NCI-H69 (cell line): ENCODE measurements at regions not wholly inside any gene's neighbourhood (a gene's known extent, or its start where the extent isn't known, plus 50 kb on each side); places are given as distances from the start of the nearest gene placed in this dataset.

Experiments used
- DNase-seq: peaks from one replicate; lab custom pipeline; 2025; lab: John Stamatoyannopoulos, UW

DNA sequence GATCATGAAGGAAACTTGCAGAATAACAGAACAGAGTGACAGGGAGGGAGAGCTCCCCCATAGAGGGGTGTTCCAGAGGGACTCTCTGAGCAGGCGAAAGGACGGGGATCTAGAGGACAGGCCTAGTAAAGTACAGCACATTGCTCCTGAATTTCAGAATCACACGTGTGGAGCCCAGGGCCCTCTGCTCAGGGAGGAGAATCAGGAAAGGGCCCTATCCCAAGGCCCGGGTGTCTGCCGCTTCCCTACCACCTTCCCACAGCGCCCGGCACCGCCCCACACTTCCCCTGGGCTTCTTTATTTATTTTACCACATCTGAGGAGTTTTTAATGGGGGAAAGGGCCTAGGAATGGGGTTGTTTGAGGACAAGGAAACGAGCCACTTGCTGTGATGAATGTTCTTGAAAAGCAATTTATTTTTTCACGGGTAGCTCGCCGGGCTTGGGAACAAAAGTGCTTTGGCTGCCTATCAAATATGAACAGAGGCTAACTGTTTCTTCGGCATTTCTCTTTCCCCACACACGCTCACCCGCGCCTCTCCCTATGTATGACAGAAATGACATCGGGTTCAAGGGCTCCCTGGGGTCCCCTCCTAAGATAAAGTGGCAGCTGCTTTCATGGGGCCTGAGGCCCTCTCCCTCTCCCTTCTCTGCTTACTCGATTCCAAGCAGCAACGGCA is 79.3 kb upstream of the GLI2 start:
- DNase-seq: no peak

DNA sequence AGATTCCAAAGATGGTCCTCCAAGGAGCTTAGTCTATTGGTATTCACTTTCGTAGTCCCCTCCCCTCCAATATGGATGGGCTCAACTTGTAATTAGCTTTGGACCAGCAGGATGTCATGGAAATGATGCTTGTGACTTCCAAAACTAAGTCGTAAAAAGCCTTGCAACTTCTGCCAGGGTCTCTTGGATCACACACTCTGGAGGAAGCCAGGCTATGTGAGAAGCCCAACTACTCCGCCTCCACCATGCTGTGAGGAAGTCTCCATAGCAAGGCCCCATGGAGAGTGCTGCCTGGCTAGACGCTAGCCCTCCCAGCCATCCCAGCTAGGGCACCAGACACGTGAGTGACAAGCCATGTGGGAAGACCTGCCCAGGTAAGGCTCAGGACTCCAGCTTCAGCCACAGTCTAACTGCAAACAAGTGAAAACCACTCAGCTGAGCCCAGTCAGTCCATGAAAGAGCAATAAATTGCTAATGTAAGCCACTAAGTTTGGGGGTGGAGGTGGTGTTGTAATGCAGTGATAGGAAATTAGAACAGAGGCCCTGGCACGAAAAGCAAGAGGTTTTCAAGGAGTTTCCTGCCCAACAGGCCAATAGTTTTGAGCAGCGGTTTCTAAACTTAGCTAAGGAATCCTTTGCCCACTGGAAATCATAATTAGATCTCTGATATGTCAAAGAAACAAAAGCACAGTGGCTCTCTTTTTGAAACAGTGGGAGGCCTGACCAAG is 77.5 kb upstream of the GLI2 start:
- no peak for DNase-seq

DNA sequence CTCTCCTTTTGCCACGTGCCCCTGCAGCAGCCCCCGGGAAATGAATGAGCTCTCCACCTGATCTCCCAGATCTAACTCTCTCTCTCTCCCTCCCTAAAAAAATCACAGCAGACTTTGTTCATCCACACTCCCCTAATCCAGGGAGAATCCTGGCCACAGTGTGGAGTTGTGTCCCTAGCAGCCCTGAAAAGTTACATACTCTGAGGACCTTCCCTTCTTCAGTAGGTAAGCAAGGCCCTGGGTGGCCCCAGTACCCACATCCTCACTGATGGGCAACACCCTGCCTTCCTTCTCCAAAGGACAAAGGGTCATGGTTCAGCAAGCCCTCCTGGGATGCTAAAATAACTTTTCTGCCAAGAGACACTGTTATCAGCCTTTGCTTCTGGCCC is 76.9 kb upstream of the GLI2 start:
- DNase-seq: no peak

DNA sequence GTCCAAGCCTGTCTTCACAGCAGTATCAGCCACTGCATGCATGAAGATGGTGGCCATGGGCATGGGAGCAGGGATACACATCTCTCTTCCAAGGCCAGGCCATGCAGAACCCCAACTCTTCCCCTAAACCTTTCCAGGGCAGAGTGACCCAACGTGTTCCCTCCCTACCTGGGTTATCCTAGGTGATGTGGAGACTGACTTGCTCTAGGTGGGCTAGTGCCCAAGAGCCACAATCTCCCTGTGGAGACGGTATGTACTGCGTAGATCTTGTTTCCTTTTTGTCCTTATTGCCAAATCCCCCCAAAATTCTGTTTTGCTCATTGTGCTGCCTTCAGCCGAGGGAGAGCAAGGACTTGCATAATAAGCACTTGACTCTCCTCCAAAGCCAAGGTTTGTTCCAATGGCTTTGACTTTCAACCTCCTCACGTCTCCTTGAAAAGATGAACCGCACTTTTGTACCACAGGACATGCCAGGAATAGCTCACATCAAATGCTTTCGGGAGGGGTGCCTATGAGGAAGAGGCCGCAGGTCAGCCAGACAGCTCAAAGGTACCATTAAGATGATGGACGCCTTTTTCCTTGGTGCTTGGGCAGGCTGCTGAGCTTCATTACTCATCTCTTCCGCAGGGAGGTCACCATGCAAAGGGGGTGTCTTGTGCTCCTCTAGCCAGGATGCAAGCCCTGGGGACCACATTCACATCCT is 76.2 kb upstream of the GLI2 start:
- DNase-seq: no peak

DNA sequence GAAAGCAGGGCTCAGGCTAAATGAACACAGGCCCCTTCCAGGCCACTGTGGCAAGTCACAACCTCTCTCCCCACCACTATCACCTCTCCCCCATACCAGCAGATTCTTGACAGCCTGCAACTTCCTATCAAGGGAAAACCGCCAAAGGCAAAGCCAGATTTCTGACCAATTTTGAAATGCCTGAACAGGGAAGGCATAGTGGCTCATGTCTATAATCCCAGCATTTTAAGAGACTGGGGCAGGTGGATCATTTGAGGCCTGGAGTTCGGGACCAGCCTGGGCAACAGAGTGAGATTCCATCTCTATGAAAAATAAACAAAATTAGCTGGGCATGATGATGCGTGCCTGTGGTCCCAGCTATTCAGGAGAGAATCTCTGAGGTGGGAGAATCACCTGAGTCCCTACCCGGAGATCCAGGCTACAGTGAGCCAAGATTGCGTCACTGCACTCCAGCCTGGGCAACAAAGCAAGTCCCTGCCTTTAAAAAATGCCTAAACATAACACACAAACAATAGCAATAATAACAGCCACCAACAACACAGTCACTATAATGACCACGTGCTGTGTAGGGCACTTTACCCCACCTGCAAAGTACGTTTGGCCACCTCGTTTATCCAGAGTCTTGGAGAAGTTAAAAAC is 75.5 kb upstream of the GLI2 start:
- no peak for DNase-seq

DNA sequence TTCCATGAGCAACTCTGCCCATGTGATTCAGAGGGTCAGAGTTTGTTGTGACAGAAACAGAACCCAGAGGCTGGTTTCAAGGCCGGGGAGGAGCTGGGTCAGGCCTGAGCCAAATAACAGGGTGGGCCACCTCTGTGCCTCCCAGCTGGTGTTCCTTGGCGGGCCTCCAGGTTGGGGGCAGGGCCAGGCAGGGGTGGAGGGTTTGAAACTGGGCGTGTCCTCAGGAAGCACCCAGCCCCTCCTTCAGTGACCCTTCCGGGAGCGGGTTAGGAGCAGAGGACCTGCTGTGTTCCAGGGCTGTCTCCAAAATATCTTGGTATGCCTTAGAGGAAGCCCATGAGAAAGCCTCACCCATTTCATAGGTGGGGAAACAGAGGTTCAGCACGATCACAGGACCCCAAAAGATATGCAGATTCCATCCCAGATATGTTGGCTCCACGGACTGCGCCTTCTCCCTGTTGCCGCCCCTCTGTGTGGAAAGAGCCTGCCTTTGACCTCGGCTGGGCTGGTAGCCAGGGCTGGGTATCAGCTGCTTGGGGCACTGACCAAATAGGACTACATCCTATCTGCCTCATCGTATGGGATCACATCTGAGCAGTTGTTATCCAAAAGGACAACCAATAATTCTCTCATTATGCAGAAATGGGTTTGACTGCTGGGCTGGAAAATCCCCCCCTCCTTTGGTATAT is 74.8 kb upstream of the GLI2 start:
- peak; percentile 55 for DNase-seq

DNA sequence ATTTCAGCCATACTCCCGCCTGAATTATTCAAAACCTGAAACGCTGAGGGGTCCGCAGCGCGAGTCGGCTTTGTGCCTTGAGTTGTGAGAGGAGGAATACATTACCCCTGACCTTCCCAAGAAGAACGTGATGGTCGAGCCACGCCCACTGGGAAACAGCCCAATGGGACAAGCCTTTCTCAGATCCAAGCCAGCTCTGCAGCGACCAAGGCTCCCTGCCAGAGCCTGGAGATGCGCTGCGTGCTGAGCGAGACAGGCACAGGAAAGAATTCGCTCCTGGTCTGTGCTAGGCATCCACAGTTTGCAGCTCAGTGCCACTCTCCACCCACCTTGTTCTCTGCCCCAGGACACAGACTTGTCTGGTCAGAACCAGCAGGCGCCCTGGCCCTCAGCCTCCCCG is 74.1 kb upstream of the GLI2 start:
- DNase-seq: peak; percentile 88

DNA sequence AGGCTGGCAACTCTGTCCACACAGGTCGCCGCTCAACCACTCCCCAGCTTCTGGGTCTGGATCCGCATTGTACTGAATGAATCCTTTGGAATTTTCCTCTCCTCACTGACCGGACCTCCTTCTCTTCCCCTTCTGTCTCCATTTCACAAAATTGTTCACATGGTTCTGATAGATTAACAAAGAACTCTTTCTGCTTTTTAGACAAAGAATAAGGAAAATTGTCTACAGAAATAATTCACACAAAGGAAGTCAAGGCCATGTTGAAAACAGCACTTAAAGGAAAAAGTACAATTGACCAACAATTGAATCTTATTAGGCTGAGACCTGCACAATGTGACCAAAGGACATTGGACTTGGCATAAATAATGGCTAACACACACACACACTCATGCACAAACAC is 73.6 kb upstream of the GLI2 start:
- no peak for DNase-seq

DNA sequence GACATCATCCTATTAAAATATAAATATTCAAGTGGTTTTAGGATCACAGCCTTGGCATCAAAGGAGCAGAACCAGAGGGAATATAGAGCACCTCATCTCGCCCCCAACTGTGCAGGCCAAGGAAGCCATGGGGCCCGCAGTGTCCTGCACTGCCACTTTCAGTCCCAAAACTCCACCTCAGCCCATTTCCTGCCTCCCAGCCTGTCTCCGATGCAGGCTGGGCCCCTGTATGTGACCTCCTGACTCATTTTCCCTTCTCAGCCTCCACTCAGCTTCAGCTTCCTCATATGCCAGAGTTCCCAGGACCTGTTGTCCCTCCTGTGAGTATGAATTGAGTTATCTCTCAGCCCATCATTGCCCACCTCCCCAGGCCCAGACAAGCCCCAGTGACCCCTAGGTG is 72.9 kb upstream of the GLI2 start:
- DNase-seq: no peak

DNA sequence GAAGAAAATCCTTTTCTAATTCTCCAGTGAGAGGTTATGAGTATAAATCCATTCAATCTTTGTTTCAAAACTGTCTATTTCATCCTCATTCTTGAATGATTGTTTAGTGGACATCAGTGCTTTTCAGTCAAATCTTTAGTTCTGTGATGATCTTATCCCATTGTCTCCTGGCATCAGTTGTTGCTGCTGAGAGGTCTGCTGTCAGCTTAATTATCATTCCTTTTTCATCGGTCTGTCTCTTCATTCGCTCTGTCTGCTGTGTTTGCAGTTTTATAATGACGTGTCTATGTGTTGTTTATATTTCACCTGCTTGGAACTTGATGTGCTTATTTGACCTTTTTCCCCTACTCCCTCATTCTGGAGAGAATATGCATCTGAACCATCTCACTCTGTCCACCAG is 69.2 kb upstream of the GLI2 start:
- DNase-seq: no peak

DNA sequence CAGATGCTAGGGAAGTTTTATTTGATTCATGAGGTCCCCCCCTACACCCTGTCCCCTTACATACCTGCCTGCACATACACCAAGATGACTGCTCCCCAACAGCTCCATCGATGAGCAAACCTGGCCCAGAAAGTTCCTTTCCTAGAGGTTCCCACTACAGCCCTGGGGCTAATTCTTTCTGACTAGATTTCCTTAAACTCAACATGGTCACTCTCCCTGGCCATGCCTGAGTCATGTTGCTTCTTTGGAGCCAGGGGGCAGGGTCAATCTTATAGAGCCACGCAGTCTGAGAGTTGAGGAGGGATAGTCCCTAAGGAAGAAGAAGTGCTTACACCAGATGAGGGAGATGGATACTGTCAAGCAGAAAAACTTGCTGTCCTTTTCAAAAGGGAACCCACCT is 67.7 kb upstream of the GLI2 start:
- no peak for DNase-seq

DNA sequence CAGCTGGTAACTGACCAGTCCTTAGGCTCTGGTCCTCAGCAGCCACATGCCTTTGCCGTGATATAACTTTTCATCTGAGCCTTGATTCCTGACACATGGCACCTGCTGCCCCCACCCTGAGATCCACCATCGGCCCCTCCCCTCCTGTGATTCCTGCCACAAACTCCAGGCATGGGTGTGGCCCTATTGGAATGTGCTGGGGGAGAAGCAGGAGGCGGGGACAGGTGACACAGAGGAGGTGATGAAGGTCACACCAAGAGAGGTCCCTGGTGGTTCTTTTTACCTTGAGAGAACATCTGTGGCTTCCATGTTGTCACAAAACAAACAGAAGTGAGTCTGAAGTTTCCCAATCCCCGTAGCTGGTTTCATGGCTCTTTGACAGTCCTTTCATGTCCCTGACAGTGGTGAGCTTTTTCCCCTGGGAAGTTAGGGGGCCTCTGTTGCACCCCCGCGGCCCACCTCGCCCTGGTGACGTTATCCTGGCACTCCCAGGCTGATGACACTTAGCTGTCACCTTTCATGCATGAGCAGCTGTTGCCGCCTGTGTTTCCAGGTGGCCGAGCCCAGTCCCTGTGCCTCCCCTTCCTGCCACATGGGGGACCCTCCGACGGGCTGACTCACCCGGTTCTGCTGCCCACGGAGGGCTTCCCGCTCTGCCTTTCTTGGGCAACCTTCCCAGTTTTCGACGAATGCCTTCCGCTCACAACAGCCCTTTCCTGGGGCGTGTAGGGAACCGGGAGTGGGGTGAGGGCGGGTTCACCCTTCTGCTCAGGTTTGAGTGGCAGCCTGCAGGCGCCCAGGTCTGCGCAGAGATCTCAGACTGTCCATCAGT is 66.3 kb upstream of the GLI2 start:
- peak; percentile 65 for DNase-seq

DNA sequence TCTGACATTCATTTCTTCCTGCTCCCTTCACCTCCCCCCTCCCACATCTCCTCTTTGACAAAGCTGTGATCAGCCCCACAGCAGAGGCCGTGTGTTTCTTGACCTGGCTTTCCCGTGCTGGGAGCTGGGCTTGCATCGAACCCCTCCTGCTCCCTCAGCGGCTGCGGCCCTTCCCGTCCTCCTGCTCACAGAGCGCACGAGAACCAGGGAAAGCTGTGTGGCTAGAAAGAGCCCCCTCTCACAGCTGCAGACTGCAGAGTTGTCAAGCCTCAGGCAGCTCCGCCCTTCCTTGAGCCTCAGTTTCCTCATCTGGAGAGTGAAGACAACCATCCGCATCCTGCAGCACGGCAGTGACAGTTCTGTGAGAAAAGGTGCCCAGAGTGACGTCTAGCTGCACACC is 65.7 kb upstream of the GLI2 start:
- DNase-seq: no peak

DNA sequence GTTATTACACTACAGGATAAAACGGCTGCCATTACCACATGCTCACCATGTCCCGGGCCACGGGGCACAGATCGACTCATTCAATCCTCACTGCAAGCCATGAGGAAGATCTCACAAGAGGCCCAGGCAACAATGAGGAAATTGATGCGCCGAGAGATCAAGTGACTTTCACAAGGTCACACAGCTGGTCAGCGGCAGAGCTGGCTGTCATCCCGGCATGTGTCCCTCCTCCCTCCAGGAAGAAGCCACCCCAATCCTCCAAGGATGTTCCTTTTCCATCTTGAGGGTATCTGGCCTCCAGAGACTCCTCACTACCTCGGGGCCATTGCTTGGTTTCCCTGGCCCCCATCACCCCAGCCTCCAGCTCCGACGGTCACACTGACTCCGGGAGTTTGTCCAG is 65.3 kb upstream of the GLI2 start:
- DNase-seq: no peak

DNA sequence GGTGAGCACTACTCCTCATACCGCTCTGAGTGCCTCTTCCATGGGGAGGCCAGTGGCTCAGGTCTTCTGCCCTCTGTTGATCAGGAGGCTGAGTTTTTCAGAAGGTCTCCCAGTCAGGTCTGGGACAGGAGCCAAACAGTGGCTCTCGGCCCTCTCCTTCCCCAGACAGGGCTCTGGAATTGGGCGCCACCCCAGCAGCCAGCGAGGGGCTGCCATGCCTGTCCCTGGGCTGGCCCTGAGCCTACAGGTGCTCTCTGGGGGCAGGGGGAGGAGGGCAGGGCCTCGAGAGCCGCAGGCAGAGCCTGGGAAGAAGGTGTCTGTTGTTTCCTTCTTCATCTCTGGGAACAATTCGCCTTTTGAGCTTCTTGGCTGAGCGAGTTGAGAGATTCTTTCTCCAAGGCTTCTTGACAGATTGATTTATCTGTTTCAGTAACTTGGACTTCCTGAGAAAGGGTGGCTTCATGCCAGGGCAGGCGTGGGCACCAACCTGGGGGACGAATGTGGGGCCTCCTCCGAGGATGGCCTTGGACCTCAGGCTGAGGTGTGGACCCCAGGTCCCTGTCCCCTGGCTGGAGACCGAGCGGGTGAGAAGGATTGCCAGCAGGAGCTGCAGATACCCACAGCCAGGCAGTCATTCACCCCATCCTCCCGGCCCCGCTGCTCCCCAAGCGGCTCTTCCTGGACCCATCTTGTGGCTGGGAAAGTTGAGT is 64.7 kb upstream of the GLI2 start:
- DNase-seq: no peak

DNA sequence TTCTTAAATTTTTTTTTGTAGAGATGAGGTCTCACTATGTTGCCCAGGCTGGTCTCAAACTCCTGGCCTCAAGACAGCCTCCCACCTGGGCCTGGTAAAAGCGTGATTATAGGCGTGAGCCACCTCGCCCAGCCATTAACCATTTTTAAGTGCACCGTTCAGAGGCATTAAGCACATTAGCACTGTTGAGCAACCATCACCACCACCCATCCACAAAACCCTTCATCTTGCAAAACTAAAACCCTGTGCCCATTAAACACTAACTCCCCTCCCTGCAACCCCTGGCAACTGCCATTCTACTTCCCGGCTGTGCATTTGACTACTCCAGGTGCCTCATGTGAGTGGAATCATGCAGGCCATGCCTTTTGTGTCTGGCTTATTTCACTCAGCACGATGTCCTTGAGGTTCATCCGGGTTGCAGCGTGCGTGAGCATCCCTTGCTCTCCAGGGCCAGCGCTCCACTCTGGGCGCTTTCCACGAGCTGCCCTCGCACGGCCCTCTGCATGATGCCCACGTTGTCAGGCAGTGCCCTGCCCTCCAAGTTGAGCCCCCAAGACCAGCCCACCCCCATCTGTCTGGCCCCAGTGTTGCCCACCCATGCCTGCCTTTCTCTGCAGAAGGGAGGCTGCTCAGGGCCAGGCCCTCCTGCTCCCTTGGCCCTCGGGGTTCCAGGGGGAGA is 63.0 kb upstream of the GLI2 start:
- DNase-seq: no peak

DNA sequence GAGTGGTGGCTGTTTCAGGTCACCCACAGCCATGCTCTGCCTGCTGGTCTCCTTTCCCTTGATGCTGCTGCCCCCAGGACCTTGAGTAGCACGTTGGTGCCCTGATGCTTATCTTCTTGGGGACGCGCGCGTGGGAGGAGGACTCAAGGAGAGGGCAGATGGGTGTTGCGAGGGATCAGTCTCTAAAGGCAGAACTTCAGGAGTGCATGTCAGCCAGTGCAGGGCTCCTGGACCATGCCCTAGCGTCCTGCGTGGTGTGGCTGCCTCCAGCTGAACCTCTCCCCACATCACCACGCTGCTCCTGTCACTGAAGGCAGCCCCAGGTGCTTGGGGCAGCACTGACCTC is 62.5 kb upstream of the GLI2 start:
- DNase-seq: no peak

DNA sequence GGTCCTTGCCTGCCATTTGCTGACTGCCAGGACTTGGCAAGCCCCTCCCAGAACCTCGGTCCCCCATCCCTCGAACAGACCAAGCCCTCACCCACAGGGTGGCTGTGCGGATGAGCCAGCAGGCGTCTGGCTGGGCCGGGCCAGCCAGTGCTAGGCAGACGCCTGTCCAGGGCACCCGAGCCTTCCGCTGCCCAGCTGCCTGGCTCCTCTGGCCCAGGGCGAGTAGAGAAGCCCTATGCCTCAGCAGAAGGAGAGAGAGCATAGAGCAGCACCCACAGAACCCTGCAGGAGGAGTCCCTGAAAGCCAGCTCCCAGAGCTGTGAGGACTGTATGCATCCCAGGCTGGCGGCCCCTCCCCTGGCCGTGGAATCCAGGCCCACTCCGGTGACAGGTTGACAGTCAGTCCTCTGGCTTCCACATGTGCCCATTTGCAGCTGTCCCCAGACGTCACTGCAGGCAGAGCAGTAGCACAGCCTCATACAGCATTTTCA is 62.1 kb upstream of the GLI2 start:
- DNase-seq: no peak

DNA sequence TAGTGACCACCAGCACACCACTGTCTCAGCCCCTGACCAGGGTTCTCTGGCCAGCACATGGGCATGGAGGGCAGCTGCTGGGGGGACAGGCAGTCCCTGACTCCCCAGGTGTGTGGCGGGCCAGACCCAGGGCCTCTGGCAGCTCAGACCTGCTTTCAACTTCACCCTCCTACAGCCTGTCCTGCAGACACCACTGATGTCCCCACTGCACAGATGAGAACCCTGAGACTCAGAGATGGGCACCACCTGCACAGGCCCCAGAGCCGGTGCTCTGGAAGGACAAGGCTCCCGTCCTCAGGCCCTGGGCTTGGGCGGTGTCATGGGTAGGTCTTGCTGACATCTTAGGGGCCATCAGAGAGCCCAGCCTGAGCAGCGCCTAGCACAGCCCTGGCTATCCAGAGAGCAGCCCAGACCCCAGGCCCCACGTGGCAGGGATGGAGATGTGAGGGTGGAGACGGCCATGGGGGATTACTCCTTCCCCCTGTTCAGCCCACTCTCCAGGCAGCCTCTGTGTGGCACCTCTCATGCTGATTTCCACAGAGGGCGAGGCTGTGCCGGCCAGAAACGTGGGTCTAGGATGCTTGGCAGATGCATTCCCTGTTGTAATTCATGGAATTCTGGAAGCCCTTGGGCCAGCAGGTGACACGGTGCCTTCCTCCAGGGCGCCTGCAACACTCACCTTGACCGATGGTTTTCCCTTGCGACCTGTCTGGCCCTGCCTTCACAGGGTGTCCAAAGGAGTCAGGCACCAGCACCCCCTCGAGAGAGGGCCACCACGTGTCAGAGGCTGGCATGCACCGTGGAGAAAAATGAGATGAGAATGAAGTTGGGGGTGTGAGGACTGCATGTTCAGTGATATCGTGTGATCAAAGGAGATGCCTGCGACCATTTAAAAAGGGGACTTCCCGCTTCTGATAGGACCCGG is 61.2 kb upstream of the GLI2 start:
- DNase-seq: no peak
